ENCODE measurements at regions not wholly inside any gene's neighbourhood (a gene's known extent, or its start where the extent isn't known, plus 50 kb on each side); places are given as distances from the start of the nearest gene placed in this dataset.
"Not testable (repeated sequence)": the region's sequence is repeated elsewhere in the genome, so short reads cannot be mapped to it uniquely, and the experiment has no call there.

DNA sequence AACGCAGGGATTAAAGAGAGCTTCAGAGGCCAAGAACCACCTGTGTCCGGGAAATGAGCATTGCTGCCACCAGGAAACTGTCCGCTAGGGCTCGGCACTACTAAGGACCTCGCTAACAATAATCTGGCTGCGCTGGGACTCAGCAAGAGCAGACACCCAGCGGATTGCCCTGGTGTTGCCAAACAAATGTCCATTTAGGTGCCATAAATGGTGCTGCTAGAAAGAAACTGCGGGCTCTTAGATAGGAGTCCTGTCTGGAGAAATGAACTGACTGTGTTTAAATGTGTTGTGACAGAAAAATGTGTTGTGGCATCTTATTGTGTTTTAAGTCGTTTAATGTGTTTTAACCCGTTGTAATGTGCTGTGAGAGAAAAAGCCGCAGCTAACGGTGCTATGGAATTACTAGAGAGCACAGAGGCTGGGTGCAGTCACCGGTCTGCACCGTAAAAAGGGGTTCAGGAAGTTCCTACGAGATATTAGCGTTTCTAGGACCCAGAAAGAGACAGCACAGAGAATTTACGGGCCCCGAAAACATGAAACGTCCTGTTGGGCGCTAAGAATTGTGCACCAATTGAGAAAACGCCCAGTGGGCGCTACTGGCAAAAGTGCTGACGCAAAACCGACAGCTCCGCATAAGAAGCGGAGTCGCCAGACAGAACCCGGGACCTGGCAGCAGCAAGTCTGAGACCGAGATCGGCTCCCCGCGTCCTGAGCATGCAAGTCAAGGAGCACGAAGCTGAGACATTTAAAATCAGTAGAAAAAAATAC is 90.6 kb downstream of the ANXA2R start:
- peak; percentile 55 for DNase-seq (ENCODE audit: low read depth)

DNA sequence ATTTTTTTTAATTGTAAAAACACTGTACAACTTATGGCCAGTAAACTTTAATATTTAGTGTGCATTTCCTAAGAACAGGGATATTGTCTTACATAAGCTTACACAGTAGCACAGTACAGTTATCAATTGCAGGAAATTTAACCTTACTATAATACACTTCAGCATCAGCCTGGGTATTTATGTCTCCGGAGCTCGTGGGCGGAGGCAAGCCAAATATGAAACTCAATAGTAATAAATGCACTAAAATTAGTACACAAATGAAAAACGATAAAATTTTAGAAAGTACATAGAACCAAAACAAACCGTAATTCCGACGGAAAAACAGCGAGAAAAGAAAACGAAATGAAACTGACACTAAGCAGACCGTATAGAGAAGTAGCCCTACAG is 91.2 kb downstream of the ANXA2R start:
- no peak for DNase-seq (ENCODE audit: low read depth)

DNA sequence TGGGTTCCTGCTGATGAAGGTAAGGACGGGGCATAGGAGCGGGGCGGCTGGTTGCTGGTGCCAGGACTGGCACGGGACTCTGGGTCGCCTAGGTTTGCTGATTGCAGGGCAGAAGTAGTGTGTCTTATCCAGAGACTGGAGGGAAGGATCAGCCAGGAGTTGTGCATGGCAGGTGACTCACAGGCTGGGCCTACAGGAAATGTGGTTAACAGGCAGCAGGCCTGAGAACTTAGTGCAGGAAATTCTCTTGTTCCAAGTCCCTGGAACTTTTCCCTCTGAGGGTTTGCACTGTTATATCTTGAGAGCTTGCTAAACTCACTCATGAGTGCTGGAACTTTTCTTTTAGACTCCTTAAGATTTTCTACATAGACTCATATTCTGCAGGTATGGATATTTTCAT is 95.1 kb downstream of the ANXA2R start:
- DNase-seq (ENCODE audit: low read depth): no peak

DNA sequence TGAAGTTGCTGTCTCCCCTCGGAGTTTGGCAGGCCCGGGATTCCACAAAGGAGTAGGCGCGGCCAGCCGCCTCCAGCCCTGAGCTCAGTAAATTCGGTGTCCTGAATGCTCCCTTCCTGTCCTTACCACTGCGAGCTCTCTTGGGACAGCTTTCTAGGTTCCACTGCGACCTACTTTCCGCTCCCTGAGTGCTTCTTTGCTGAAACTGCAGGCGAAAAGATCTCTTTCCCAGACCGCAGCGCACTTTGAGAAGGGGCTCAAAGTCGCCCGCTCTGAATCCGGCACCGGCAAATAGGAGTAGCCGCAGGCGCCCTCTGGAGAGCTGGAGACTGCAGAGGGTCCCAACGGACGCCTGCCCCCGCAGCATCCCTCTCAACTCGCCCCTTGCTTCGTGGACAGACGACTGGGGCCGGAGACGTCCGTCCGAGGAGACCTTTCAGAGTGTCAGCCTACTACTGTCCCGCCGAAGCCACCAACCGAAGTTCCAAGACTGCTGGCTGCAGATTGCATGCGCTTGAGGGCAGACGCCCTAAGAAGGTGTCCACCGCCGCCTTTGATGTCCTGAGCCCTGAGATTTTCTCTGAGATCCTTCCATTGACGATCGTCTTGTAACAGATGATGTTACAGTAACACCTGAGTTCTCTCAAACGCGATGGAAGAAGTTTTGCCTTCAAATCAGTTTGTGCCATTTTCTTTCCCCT is 96.0 kb downstream of the ANXA2R start:
- no peak for DNase-seq (ENCODE audit: low read depth)

DNA sequence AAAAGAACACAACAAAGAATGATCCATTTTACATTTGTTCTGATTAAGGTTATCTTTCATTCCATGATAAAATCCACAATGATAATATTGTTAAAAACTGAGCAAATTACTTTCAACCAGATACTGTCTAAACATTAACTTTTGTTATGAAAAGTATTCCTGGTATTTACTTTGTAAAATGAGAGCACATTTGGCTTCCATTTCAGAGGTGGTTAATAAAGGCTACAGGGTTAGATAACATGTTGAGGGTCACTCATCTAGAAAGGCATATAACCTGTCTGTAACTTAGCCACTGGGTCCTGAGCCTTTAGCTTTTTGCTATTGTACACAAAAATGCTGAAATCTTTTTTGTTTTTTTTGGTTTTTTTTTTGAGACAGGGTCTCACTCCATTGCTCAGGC is 99.3 kb downstream of the ANXA2R start:
- DNase-seq (ENCODE audit: low read depth): no peak

DNA sequence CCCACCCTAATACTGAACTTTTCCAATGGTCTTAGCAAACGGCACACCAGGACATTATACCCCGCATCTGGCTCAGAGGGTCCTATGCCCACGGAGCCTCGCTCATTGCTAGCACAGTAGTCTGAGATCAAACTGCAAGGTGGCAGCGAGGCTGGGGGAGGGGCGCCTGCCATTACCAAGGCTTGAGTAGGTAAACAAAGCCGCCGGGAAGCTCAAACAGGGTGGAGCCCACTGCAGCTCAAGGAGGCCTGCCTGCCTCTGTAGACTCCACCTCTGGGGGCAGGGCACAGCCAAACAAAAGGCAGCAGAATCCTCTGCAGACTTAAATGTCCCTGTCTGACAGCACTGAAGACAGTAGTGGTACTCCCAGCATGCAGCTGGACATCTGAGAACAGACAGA is 108.1 kb downstream of the ANXA2R start:
- not testable (repeated sequence) for DNase-seq (ENCODE audit: low read depth)

DNA sequence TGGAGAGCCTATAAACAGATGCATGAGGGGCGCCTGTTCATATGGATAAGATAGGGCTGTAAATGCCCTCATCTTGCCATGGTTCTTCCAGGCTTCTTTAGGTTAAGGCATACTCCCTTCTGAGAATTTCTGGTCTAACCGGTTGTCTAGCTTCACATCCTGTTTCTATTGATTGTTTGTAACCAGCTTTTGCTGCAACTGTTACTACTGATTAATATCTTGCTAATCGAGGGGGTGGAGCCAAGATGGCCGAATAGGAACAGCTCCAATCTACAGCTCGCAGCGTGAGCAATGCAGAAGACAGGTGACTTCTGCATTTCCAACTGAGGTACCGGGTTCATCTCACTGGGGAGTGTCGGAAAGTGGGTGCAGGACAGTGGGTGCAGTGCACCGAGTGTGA is 108.7 kb downstream of the ANXA2R start:
- not testable (repeated sequence) for DNase-seq (ENCODE audit: low read depth)

DNA sequence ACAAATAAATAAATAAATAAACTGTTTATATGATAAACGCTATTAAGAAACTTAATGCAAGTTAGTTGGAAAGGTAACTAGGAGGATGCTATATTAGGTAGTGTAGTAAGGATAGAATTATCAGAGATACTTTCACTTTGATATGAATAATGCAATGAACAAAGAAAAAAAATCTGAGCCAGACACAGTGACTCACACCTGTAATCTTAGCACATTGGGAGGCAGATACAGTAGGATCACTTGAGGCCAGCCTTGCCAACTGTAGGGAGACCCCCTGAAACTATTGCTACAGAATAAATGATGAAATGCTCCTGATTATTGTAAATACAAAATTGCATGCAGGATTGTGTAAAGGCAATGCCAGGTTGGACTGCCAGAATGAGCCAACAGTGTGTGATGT is 109.2 kb downstream of the ANXA2R start:
- DNase-seq (ENCODE audit: low read depth): no peak

DNA sequence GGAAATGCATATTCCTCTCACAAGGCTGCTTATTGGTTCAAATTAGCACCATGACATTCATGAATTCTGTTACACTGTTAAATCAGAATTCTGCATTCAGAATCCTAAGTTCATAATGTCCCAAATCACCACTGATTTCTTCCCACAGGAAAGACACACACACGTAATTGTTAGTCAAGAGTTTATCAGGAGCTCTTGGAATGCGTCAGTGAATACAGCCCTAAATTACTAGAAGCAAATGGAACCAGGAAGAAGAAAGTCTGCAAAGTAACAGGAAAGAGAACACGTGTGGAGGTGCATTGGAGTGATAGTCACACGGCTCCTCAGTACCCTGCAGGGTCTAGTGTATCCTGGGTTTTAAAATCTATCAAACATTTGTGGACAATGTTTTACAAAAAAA is 110.2 kb downstream of the ANXA2R start:
- DNase-seq (ENCODE audit: low read depth): no peak

DNA sequence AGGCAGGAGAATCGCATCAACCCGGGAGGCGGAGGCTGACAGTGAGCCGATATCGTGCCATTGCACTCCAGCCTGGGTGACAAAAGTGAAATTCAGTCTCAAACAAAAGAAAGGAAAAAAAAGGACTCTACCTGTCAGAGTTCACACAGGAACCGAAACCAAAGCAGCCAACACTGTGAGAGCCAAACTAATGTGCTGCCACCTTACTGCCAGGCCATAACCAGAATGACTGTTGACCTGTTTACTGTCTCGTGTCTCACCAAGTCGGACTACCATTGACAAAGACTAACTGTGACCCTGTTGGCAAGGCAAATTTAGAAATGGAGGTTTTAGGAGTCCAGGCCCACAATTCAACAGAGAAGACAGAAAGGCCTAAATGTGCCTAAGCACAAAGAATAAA is 112.4 kb downstream of the ANXA2R start:
- no peak for DNase-seq (ENCODE audit: low read depth)

DNA sequence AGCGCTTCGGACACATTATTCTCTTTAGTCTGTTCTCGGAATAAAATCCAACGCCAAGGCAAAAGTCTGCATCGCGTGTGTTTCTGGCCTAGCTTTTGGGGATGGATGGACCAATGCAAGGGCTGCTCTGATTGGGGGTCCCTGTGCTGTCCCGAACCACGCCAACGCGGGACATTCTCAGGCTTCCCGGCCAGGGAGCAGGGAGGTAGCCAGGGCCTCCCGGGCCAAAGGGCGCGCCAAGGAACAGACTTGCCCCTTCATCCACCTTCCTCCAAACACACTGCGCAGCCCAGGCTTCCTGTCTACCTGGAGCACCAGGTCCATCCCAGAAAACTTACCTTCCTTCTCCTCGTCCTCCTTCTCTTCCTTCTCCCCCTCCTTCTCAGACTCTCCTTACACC is 113.0 kb upstream of the SELENOP start:
- no peak for DNase-seq (ENCODE audit: low read depth)

DNA sequence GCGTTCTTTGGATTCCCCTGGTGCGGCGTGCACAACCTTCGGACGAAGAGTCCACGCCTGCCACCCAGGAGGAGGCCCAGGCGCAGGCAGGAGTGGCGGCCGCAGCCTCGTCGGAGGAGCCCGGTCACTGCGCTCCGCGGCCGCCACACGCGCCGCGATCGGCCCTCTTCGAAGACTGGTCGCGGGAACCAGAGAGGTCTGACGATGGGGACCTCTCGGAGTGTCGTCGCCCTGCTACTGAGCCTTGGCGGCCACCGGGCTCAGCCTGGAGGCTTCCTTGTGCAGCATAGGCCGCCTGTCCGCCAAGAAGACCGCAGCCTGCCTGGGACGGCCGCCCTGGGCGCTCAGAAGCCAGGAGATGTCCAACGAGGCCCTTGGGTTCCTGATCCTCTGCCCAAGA is 112.5 kb upstream of the SELENOP start:
- DNase-seq (ENCODE audit: low read depth): no peak

DNA sequence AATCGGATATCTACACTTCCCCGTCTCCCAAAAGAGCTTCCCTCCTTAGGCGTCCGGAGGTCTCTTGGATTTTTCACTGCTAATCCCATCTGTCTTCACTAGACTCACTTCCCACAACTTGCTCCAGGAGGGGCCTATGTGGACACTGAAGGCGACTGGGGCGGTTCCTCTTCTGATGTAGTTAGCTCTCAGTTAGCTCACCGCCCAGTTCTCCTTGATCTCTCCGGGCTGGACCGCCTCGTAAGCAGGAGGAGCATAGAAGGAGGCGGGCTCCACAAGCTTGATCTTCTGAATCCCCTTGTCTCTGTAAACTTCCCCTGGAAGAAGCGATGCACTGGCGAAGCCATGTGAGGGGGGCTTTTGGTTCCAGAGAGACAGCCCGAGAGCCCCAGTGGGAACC is 112.0 kb upstream of the SELENOP start:
- no peak for DNase-seq (ENCODE audit: low read depth)

DNA sequence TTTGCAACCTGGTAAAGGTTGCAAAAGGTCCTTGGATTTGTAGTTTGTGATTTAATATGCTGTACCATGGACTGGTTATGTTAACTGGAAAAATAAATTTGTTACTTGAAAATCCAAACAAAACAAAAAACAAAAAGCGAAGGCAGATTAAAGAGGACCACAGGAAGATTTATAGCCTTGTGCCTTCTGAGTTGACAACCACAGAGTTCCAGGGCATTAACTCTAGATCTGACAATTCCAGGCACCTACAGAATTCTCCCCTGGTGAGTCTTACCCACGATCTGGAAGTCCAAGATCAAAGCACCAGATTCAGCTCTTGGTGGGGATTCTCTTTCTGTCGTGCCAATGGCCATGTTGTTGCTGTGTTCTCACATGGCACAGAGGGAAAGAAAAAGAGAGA is 107.9 kb upstream of the SELENOP start:
- DNase-seq (ENCODE audit: low read depth): no peak

DNA sequence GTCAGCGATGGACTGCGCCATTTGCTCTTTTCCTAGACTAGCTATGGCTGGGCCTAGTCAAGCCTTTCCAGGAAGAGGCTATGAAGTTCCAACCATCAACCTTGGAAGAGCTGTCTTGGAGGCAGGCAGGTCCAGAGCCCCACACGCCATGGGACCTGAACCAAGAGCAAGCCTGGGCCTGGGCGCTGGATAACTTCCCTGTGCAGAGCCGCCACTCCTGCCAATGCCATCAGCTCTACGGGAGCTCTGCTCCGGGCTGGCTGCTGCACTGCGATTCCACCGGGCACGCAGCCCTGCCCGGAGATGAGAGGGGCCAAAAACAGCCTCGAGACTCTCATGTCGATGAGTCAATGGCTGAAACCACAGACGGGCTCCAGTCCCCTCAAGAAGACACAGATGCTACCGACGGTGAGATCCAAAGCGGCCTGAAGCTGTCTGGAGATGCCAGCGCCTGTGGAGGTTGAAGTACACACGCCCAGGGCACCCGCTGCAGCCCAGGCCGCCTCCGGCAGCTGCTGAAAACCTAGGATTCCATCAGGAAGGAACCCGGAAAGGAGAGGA is 103.7 kb upstream of the SELENOP start:
- no peak for DNase-seq (ENCODE audit: low read depth)

DNA sequence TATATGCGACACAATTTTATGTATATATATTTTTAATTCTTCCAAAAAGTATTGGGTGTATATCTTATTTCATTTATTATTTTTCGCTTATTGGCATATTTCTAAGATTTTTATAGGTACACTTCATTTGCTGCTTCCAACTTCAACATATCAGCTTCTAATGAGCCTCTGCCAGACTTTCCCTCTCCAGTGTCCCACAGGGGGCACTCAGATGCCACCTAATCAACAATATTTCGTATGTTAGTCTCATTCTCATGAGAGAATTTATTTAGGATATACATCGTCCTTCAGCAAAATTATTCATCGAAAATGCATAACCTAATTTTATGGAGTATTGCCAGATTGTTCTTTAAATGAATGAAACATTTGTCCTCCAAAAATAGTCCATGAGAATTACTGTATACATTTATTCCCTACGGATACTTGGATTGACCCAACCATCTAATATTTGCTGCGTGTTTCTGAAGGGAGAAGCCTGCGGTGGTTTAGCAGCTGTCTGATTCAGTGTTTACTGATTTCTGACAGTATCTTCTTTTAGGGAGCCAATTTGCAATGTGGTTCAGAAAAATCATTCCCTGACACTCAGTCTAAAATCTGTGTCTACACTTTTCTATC is 100.6 kb upstream of the SELENOP start:
- DNase-seq (ENCODE audit: low read depth): no peak

DNA sequence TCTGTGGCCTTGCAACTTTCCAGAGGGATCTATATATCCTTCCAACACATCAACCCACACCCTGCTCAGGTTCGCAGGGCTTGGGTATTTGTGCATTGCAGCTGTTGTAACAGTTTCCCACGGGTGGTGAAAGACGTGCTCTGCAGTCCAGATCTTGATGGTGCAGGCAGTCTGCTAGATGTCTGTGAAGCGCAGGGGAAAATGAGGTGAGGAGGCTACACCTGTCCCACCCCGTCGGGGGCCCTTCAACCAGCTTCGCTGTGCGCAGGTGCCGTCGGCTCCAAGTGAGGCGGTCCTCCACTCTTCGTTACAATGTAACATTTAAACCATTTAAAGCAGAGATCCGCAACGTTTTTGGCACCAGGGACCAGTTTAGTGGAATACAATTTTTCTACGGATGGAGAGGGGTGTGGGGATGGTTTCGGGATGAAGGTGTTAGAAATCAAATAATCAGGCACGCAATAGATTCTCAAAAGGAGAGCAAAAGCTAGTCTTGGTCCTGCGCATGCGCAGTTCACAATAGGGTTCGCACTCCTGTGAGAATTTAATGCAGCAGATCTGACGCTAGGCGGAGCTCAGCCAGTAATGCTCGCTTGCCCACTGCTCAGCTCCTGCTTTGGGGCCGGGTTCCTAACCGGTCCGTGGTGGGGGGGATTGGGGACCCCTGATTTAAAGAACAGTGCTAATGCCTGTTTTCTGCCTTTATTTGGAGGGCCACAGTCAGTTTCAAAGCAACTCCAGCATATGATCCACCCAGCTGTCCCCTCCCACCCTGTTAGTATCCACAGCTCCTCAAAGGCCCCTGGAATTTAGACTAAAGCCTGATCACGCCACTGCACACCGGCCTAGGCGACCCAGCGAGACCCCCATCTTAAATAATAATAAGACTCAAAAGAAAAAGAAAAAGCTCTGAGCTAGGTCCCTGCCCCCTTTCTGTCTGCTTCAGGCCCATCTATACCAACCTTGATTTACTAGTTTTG is 97.1 kb upstream of the SELENOP start:
- DNase-seq (ENCODE audit: low read depth): peak; percentile 74

DNA sequence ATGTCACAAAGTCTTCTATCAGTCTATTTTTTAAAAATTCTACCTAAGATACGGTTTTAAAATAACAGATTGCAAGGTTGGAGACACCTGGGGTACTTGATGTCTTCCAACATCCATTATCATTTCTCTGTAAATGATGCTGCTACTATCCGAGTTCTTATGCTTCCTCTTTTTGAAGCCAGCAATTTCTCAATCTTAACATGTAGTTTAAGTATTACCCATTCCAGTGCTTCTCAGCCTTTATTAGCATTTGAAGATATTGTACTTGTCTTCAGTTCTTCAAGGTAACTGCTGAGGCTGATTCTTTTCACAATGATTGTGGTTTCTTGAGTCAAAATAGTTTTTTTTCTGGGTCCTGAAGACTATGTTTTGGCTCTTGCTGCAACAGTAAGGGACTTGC is 96.4 kb upstream of the SELENOP start:
- no peak for DNase-seq (ENCODE audit: low read depth)

DNA sequence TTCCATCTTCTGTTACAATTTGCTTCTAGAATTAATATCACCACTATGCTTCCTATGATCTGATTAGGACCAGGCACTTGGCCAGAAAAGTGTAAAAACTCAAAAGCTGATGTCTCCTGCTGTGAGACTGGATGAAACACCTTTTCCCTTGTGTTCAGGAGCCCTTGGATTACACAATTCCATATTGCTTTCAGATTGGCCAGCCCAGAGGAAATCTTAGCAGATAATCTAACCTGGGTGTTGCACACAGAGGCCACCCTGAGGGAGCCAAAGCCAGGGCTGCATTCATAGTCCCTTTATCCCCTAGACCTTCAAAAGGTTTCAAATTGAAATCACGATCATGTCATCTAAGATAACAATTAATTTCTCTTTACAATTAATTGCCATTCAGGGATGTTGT is 94.1 kb upstream of the SELENOP start:
- no peak for DNase-seq (ENCODE audit: low read depth)

DNA sequence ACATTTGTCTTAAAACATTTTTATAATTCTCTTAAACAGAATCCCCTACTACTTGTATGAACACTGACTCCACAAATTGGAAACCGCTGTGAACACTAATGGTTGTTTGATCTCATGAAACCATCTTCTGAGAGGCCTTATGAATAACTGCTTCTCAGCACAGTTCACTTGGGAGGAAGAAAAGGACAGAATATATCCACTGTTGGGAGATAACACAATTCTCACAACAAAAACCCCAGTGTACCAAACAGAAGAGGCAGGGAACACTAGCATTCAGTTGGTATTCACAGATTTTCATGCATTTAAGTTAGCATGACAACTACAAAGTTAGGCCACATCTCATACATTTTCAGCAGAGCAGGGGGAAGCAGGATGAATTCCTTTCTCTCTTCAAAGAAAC is 89.0 kb upstream of the SELENOP start:
- DNase-seq (ENCODE audit: low read depth): no peak

DNA sequence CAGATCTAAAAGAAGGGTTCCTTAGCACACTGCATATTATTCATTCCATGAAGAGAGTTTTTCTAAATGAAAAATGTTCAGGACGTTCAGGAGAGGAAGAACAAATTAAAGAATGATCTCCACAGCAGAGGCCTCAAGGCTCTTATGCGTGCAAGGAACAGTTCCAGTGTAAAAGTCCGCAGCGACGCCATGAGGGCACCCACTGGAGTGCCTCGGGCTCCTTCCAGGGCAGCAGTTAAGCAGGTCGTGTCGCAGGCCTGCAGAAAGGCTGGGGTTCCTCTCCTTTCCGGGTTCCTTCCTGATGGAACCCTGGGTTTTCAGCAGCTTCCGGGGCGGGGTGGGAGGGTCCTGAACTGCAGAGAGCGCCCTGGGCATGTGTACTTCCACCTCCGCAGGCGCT is 87.1 kb upstream of the SELENOP start:
- DNase-seq (ENCODE audit: low read depth): no peak

DNA sequence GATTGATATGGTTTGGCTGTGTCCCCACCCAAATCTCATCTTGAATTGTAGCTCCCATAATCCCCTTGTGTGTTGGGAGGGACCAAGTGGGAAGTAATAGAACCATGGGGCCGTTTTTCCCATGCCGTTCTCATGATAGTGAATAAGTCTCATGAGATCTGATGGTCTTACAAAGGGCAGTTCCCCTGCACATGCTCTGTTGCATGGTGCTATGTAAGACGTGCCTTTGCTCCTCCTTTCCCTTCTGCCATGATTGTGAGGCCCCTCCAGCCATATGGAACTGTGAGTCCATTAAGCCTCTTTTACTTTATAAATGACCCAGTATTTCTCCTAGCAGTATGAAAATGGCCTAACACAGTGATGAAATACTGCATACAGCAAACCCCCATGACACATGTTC is 84.8 kb upstream of the SELENOP start:
- DNase-seq (ENCODE audit: low read depth): no peak
